ENCODE measurements at regions not wholly inside any gene's neighbourhood (a gene's known extent, or its start where the extent isn't known, plus 50 kb on each side); places are given as distances from the start of the nearest gene placed in this dataset.

GRCh38 chrX:35445912-35446311 is 352.2 kb upstream of the MAGEB16 start:
- TF ChIP-seq CTCF (IDR thresholded peaks at IDR 0.05) (no peak), EZH2 (IDR thresholded peaks at IDR 0.05) (no peak), EZH2phosphoT487 (IDR thresholded peaks at IDR 0.05) (no peak)
